ENCODE measurements at regions not wholly inside any gene's neighbourhood (a gene's known extent, or its start where the extent isn't known, plus 50 kb on each side); places are given as distances from the start of the nearest gene placed in this dataset.

GRCh38 chr6:106862858-106863257, 111.7 kb downstream of the CD24 start:
- TF ChIP-seq CTCF (conservative IDR thresholded peaks at IDR 0.05 in 1 of 2, IDR thresholded peaks at IDR 0.05 in 1 of 2; ENCODE audit: extremely low read depth in 1 of 2, insufficient read depth in 1 of 2, low read depth in 1 of 2, low read length in 2 of 2) (no peak), EZH2 (IDR thresholded peaks at IDR 0.05; ENCODE audit: borderline replicate concordance, low read length) (no peak)
